Adipocyte (in vitro differentiated cells): ENCODE measurements at regions not wholly inside any gene's neighbourhood (a gene's known extent, or its start where the extent isn't known, plus 50 kb on each side); places are given as distances from the start of the nearest gene placed in this dataset.
"Not testable (repeated sequence)": the region's sequence is repeated elsewhere in the genome, so short reads cannot be mapped to it uniquely, and the experiment has no call there.

Experiments
- DNase-seq: peaks from one replicate; pipeline ENCODE4 v3.0.0-alpha.2; 2015; ENCODE audit warnings: low read depth
- H3K27me3 ChIP-seq: replicated peaks from 2 replicates; pipeline ENCODE4 v1.7.0; 2013; ENCODE audit warnings: mild to moderate bottlenecking, low read length, moderate library complexity; ENCODE audit not compliant: control insufficient read depth, insufficient read depth
- H3K36me3 ChIP-seq: 2 replicates; pipeline ENCODE4 v1.7.0; 2013; ENCODE audit warnings: low read length, mild to moderate bottlenecking, moderate library complexity; ENCODE audit not compliant: control insufficient read depth, insufficient read depth, severe bottlenecking
- H3K4me1 ChIP-seq: 2 replicates; pipeline ENCODE4 v1.7.0; 2013; ENCODE audit warnings: mild to moderate bottlenecking, low read length, moderate library complexity; ENCODE audit not compliant: control insufficient read depth, insufficient read depth
- H3K4me3 ChIP-seq: 2 replicates; pipeline ENCODE4 v1.7.0; 2013; ENCODE audit warnings: mild to moderate bottlenecking, low read length, moderate library complexity
- H3K9ac ChIP-seq: 2 replicates; pipeline ENCODE4 v1.7.0; 2013; ENCODE audit warnings: mild to moderate bottlenecking, low read length, moderate library complexity
- H3K9me3 ChIP-seq: 2 replicates; pipeline ENCODE4 v1.7.0; 2013; ENCODE audit warnings: mild to moderate bottlenecking, low read length, moderate library complexity; ENCODE audit not compliant: control insufficient read depth

GRCh38 chr11:11208994-11209393 lies 144.1 kb downstream of the CSNK2A3 start:
- H3K4me1 ChIP-seq = peaks cover 4% of the 10 kb centered on the region
- no peak overlapping the region for H3K4me3 ChIP-seq
- no peak for DNase-seq
- no peak overlapping the region for H3K9ac ChIP-seq
- no peaks in the 10 kb centered on the region for H3K36me3 ChIP-seq
- peaks cover 10% of the 10 kb centered on the region for H3K9me3 ChIP-seq
- peaks cover 44% of the 10 kb centered on the region for H3K27me3 ChIP-seq

DNA sequence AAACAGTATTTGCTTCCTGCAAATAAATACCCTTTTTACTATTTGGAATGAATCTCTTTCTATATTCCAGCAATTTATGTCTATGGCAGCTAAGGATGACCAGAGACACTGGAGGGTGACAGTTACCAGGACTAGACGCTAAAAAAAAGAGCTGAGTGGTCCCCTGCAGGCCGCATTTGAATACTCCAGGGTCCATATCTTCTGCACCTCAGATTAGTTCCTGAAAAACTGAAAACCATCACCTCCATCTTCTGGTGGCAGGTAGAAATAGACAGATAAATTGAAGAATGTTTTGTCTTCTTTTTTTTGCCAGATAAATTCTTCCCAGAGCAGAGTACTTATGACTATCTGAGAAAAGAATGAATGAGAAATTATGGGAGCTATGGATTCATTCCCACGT lies 145.6 kb downstream of the CSNK2A3 start:
- no peaks in the 10 kb centered on the region for H3K36me3 ChIP-seq
- peaks cover 3% of the 10 kb centered on the region for H3K4me1 ChIP-seq
- H3K9ac ChIP-seq = no peak overlapping the region
- DNase-seq = no peak
- peaks cover 44% of the 10 kb centered on the region for H3K27me3 ChIP-seq
- H3K4me3 ChIP-seq = no peak overlapping the region
- H3K9me3 ChIP-seq = peaks cover 25% of the 10 kb centered on the region

DNA sequence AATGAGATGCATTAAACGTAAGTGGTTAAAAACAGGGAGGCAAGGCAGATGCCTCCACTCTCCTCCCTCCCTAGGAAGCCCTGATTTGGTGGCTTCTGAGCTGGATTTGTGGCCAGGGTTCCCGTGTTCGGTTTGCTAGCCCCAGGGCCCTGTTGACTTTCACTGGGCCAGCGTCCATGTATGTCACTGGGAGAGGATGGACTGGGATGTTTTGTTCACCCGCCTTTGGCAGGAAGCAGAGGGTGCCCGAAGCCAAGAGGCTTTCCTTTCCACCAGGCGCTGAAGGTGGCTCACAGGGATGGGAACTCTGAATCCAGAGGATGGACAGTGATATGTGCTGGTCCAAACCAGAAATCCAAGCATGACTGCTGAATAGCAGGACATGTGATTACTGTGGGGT lies 146.6 kb downstream of the CSNK2A3 start:
- H3K4me3 ChIP-seq = no peak overlapping the region
- H3K9ac ChIP-seq = no peak overlapping the region
- H3K36me3 ChIP-seq = no peaks in the 10 kb centered on the region
- H3K9me3 ChIP-seq = peaks cover 32% of the 10 kb centered on the region
- H3K27me3 ChIP-seq = peaks cover 43% of the 10 kb centered on the region
- H3K4me1 ChIP-seq = peaks cover 3% of the 10 kb centered on the region
- DNase-seq = no peak

DNA sequence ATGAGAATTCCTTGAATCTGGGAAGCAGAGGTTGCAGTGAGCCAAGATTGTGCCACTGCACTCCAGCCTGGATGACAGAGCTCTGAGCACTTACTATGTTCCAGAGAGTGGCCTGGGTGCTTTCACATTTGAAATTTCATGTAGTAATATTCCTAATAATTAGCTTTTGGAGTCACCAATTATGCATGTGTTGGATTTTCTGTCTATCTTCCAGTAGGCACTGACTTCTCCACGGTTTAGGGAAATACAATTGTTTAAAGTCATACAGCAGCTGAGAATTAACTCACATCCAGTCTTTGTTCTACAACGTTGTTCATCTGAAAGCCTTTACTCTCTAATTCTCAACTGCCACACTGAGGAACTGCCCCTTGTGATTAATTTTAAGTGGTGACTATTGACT lies 150.2 kb downstream of the CSNK2A3 start:
- no peak for DNase-seq
- Histone ChIP-seq H3K36me3 (no peaks in the 10 kb centered on the region), H3K4me3 (no peak overlapping the region), H3K27me3 (peaks cover 20% of the 10 kb centered on the region), H3K9ac (no peak overlapping the region), H3K9me3 (peaks cover 29% of the 10 kb centered on the region), H3K4me1 (no peaks in the 10 kb centered on the region)

- H3K9ac ChIP-seq, H3K4me3 ChIP-seq, H3K4me1 ChIP-seq, DNase-seq, H3K27me3 ChIP-seq, H3K36me3 ChIP-seq: not testable (repeated sequence)
- peaks cover 29% of the 10 kb centered on the region for H3K9me3 ChIP-seq
These were observed 151.7 kb downstream of the CSNK2A3 start for GRCh38 chr11:11201302-11201701.

GRCh38 chr11:11192541-11192940 lies 160.5 kb downstream of the CSNK2A3 start:
- Histone ChIP-seq H3K9me3 (peaks cover 36% of the 10 kb centered on the region), H3K4me1 (no peaks in the 10 kb centered on the region), H3K36me3 (no peaks in the 10 kb centered on the region), H3K27me3 (no peaks in the 10 kb centered on the region), H3K4me3 (no peak overlapping the region), H3K9ac (no peak overlapping the region)
- DNase-seq = no peak

DNA sequence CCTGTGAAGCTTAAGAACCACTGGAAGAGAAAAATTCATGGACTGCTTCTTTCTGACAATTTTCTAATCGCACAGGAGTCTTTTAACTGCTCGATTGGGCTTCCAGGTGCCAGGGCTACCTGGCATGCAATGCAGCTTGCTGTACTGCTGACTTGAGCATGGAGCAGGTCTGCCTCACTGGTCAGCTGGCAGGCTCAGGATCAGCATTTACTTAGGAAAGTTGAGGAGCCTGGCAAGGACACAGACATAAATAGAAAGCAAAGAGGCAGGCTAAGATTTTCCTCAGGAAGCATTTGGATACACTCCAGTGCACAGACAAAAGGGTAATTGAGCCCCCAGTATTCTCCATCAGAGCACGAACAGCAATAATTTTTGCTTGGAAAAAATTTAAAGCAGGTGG lies 163.5 kb downstream of the CSNK2A3 start:
- Histone ChIP-seq H3K4me1 (no peaks in the 10 kb centered on the region), H3K4me3 (no peak overlapping the region), H3K36me3 (no peaks in the 10 kb centered on the region), H3K9ac (no peak overlapping the region), H3K27me3 (no peaks in the 10 kb centered on the region), H3K9me3 (peaks cover 36% of the 10 kb centered on the region)
- no peak for DNase-seq

DNA sequence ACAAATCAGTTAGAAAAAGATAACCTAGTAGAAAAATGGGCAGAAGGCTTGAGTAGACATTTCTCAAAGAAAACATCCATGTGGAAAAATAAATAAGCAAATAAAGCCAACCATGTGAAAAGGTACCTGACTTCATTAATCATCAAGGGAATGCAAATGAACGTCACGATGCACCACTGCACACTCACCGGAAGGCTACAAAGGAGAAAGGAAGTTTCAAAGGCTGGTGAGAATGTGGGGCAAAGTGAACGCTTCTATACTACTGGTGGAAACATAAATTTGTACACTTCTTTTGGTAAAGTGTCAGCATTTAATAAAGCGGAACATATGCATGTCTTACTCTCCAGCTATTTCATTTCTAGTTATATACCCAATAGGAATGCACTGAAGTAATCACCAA lies 166.8 kb downstream of the CSNK2A3 start:
- Histone ChIP-seq H3K9me3 (peaks cover 9% of the 10 kb centered on the region), H3K27me3 (peaks cover 19% of the 10 kb centered on the region), H3K4me3 (no peak overlapping the region), H3K4me1 (no peaks in the 10 kb centered on the region), H3K9ac (no peak overlapping the region), H3K36me3 (no peaks in the 10 kb centered on the region)
- no peak for DNase-seq

- Histone ChIP-seq H3K36me3 (no peaks in the 10 kb centered on the region), H3K27me3 (peaks cover 23% of the 10 kb centered on the region), H3K4me1 (peaks cover 11% of the 10 kb centered on the region), H3K4me3 (no peak overlapping the region), H3K9me3 (no peaks in the 10 kb centered on the region), H3K9ac (no peak overlapping the region)
- no peak for DNase-seq
These were observed 170.8 kb downstream of the CSNK2A3 start for GRCh38 chr11:11182261-11182660.

DNA sequence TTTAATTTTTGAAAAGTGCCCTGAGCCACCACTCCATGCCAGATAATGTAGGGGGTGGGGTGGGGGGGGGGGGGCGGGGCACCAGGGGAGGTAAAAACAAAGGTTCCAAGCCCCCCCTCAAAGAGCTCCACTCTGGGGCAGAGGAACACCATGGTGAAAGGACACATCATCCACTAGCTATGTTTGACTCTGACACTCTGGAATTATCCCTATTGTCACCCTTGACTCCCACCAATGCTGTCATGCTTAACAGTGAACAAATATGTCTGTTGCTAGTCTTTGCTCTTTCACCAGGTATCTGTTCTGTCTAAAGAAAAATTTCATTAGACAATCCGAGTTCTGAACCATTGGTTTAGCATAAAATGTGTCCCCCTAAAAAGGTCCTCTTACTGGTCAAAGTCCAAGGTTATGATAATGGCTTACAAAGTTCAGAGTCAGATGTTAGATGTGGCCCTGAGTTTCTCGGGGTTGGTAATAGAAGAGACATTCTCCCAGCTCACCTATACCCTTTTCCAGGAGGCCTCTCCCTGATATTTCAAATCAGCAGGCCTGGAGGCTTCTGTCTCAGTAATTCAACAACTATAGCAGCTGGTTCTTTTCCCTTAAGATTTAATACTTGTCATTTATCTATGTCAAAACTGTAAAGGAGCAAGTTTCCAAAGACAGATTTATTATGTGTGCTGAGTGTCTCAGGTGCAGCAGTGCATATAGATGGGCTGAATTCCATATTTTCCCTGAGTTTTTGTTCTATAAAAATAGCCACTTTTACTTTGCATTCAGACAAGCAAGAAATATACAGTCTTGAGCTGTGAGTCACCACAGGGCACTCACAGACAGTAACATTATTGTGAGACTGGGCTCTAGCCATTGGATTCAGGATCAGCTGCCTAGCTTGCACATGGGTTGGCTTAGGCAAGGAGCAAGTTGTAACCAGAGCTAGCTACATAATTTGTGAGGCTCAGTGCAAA lies 174.1 kb downstream of the CSNK2A3 start:
- Histone ChIP-seq H3K27me3 (peaks cover 33% of the 10 kb centered on the region), H3K4me3 (no peak overlapping the region), H3K4me1 (peaks cover 11% of the 10 kb centered on the region), H3K36me3 (no peaks in the 10 kb centered on the region), H3K9me3 (peaks cover 5% of the 10 kb centered on the region), H3K9ac (peak overlapping the region; percentile 57)
- DNase-seq = peak; percentile 93

DNA sequence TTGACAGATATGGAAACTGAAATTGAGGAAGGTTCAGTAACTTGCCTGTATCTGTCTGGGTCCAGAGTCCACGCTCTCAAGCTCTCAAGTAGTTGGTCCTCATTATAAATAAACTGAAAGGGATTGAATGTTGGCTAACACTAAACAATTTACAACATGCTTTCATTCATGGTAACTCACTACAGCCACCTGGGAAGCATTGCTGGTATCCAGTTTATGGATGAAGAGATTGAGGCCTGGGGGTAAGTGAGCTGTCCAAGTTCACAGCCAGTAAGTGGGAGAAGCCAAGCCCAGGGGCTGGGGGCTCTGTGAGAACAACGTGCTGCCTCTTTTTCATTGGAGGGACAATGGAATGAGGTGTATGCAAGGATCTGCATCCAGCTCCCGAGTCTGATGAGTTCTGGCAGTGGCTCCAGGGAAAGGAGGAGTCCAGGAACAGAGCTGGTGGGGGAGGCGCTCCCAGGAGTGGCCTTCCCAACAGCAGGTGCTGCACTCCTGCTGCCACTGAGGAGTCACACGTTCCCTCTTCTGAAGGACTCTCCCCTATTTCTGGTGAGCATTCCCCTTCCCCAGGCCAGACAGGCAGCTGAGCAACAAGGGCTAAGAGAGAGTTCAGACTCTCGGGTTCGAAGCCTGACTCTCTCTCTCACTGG lies 175.8 kb downstream of the CSNK2A3 start:
- H3K9ac ChIP-seq = no peak overlapping the region
- H3K4me3 ChIP-seq = no peak overlapping the region
- H3K27me3 ChIP-seq = peaks cover 35% of the 10 kb centered on the region
- peaks cover 5% of the 10 kb centered on the region for H3K9me3 ChIP-seq
- no peaks in the 10 kb centered on the region for H3K36me3 ChIP-seq
- DNase-seq = no peak
- peaks cover 11% of the 10 kb centered on the region for H3K4me1 ChIP-seq
